HG02798 (cell line): ENCODE measurements at regions not wholly inside any gene's neighbourhood (a gene's known extent, or its start where the extent isn't known, plus 50 kb on each side); places are given as distances from the start of the nearest gene placed in this dataset.
"Not testable (repeated sequence)": the region's sequence is repeated elsewhere in the genome, so short reads cannot be mapped to it uniquely, and the experiment has no call there.

Source experiments
- ATAC-seq: cut with Tn5 transposase; IDR thresholded peaks from one replicate; pipeline ENCODE4 v1.9.1; 2021; ENCODE audit warnings: mild to moderate bottlenecking; ENCODE audit not compliant: unreplicated experiment, poor library complexity

GRCh38 chr4:163273922-163274321 lies 58.5 kb downstream of the NPY1R start:
- ATAC-seq = no peak

- no peak for ATAC-seq
Measured at GRCh38 chr4:163273203-163273602, 59.2 kb downstream of the NPY1R start.

GRCh38 chr4:163271555-163272127 lies 60.8 kb downstream of the NPY1R start:
- ATAC-seq = no peak

GRCh38 chr4:163269869-163270268 lies 62.5 kb downstream of the NPY1R start:
- ATAC-seq = no peak

- no peak for ATAC-seq
Measured at GRCh38 chr4:163269166-163269565, 63.2 kb downstream of the NPY1R start.

GRCh38 chr4:163264934-163265333 lies 67.5 kb downstream of the NPY1R start:
- ATAC-seq = no peak

- no peak for ATAC-seq
Measured at GRCh38 chr4:163263606-163264005, 68.8 kb downstream of the NPY1R start.

GRCh38 chr4:163256680-163257343 lies 75.6 kb downstream of the NPY1R start:
- ATAC-seq = no peak

GRCh38 chr4:163251204-163251603 lies 81.2 kb downstream of the NPY1R start:
- ATAC-seq = peak; percentile 48

DNA sequence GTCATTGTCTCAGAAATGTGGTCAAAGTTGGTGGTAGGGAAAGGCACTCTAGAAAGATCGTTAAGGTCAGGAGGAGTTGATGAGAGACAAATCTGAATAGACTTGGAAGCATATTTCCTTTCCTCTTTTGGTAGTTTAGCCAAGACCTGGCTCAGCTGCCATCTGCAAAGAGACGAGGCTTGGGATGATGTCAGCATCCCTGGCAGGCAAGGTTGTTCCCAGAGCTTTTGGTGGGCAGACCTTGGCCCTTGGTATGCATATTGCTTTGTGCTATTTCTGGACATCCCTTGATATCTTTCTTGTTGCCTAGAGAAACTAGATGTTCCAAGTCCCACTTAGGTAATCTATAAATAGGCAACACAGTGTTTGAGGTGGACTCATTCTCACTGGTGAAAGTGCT lies 82.4 kb upstream of the NAF1 start:
- no peak for ATAC-seq

- no peak for ATAC-seq
Measured at GRCh38 chr4:163245044-163245728, 78.5 kb upstream of the NAF1 start.

GRCh38 chr4:163243297-163243981 lies 76.7 kb upstream of the NAF1 start:
- ATAC-seq = no peak

DNA sequence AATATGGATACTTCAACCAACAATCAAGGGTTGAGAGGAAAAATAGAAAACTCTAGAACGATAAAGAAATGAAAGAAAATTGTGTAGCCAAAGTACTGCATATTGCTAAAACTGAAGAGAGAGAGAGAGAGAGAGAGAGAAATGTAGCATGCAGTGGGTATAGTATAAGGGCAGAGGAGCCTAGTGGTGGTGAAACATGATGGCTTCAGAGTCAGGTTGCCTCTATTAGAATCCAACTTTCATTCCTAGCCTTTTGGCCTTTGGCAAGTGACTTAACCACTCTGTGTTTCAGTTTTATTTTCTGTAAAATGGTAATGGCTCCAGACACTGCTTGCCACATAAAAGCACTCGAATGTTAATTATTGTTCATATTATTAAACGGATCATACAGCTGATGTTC lies 71.2 kb upstream of the NAF1 start:
- ATAC-seq = no peak

GRCh38 chr4:163236389-163236788 lies 69.7 kb upstream of the NAF1 start:
- not testable (repeated sequence) for ATAC-seq

DNA sequence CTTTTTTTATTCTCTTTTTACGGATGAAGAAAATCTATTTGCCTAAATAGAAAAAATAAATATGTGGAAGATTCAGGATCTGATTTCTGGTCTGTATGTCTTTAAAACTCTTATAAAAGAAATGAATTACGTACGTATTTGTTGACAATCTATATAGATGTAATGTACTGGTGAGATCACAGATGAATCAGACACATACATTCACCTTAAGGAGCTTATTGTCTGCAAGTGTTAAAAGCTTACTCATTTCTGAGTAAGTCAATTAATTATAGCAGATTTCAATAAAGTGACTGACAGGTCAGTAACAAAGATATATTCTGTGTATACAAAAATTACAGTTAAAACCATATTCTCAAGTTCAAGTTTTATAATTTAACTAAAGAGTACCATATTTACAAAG lies 66.6 kb upstream of the NAF1 start:
- no peak for ATAC-seq

DNA sequence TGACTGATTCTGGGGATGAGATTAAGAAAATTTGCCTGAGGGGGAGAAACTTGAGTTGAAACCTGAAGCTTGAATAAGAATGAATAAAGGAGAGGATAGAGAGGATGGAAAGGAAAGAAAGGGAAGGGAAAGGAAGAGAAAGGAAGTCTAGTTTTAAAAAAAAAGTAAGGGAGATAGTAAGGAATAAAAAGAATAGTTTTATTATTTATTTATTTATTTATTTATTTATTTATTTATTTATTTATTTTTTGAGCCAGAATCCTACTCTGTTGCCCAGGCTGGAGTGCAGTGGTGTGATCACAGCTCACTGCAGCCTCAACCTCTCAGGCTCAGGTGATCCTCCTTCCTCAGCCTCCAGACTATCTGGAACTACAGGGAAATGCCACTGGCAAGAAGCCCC lies 62.0 kb upstream of the NAF1 start:
- ATAC-seq = no peak

- ATAC-seq = no peak
Measured at GRCh38 chr4:163221467-163221866, 54.8 kb upstream of the NAF1 start.

- ATAC-seq = no peak
Measured at GRCh38 chr4:163217505-163217904, 50.8 kb upstream of the NAF1 start.
